HUES6 (cell line): ENCODE measurements at regions not wholly inside any gene's neighbourhood (a gene's known extent, or its start where the extent isn't known, plus 50 kb on each side); places are given as distances from the start of the nearest gene placed in this dataset.

Experiments
- H3K27ac ChIP-seq: 2 replicates; pipeline ENCODE4 v1.7.0; 2013; ENCODE audit warnings: low read depth, mild to moderate bottlenecking, low read length, inconsistent platforms
- H3K27me3 ChIP-seq: 2 replicates; pipeline ENCODE4 v1.6.1; 2013; ENCODE audit warnings: low read length; ENCODE audit not compliant: control insufficient read depth, insufficient read depth
- H3K36me3 ChIP-seq: 2 replicates; pipeline ENCODE4 v1.6.1; 2013; ENCODE audit warnings: low read length; ENCODE audit not compliant: control insufficient read depth, insufficient read depth
- H3K4me1 ChIP-seq: 2 replicates; pipeline ENCODE4 v1.6.1; 2013; ENCODE audit warnings: low read length; ENCODE audit not compliant: control insufficient read depth, insufficient read depth
- H3K4me3 ChIP-seq: 2 replicates; pipeline ENCODE4 v1.5.1; 2013; ENCODE audit warnings: low read depth, low read length
- H3K9ac ChIP-seq: one replicate; pipeline ENCODE4 v1.6.1; 2013; ENCODE audit warnings: mild to moderate bottlenecking, low read length
- H3K9me3 ChIP-seq: 2 replicates; pipeline ENCODE4 v1.6.1; 2013; ENCODE audit warnings: low read depth, low read length; ENCODE audit not compliant: control insufficient read depth, insufficient read depth

DNA sequence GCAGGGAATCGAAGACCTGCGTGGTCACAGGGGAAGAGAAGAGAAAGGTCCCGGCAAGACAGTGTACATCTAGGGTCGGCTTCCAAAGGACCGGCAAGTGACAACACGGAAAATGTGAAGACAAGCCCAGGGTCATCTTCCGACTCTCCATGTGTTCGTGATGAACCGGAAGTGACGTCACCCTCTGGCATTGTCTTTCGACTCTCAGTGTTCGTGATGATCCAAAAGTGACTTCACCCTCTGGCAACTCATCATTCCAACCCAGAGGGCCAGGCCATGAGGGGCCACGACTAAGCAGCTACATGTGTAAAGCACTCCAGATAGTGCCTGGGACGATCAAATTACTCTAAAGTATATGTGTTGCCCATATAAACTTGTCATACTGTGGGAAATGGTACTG lies 290.8 kb downstream of the THBS2 start:
- no peak overlapping the region for H3K9ac ChIP-seq
- no peak overlapping the region for H3K27ac ChIP-seq
- H3K27me3 ChIP-seq = no peaks in the 10 kb centered on the region
- peaks cover 9% of the 10 kb centered on the region; the same call in 1 of the 2 replicates for H3K9me3 ChIP-seq
- H3K36me3 ChIP-seq = no peaks in the 10 kb centered on the region
- H3K4me1 ChIP-seq = no peaks in the 10 kb centered on the region
- H3K4me3 ChIP-seq = no peak overlapping the region

DNA sequence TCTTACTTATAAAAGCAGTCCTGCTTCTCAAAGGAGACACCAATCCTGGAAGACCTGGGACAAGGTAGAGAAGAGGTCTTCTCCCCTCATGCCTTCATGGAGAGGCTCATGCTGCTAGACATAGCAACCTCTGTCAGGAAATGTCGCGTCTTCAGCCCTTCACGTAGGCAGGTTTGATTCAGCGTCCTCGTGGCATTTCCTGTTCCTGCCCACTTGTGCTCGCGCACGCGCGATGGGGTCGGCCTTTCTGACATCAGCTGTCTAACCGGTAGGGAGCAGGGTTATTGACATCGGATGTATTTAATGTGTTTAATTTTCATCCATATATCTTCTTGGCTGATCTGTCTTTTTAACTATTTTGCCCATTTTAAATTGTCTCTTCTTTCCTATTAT lies 292.4 kb downstream of the THBS2 start:
- no peak overlapping the region for H3K9ac ChIP-seq
- H3K4me3 ChIP-seq = no peak overlapping the region
- H3K4me1 ChIP-seq = no peaks in the 10 kb centered on the region
- H3K27me3 ChIP-seq = no peaks in the 10 kb centered on the region
- H3K36me3 ChIP-seq = no peaks in the 10 kb centered on the region
- H3K27ac ChIP-seq = no peak overlapping the region
- peaks cover 6% of the 10 kb centered on the region; the same call in 1 of the 2 replicates for H3K9me3 ChIP-seq

DNA sequence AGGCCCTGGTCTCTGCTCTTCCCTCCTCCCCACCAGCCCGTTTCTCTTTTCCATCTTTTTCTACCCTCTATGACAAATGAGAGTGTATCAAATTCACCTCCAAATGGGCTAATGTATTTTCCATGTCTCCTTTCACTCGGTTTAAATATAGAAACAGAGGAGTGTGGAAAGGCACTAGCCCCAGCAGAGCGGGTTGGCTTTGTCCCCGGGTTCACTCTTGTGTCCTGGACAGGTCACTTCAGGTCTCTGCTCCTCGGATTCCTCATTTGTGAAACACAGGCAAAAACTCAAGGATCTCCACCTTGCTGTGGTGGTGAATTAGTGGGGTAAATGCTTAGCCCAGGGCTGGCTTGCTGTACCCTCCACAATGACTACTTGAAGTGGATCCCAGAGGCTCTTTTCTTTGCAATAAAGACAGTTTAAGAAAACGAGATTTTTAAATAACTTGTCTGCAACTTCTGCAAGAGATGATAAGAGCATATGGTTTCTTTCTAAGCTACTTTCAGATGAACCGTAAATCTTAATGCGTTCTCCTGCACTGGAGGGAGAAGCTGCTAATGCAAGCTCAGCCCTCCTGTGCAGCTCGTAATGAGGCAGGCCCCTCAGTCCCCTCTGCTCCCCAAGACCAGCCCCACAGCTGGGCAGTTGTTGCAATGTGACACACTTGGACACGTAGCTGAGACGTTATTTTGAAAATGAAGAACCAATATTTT lies 292.9 kb downstream of the THBS2 start:
- no peak overlapping the region for H3K4me3 ChIP-seq
- H3K9ac ChIP-seq = no peak overlapping the region
- H3K36me3 ChIP-seq = no peaks in the 10 kb centered on the region
- no peaks in the 10 kb centered on the region for H3K4me1 ChIP-seq
- peaks cover 5% of the 10 kb centered on the region; the same call in 1 of the 2 replicates for H3K9me3 ChIP-seq
- no peaks in the 10 kb centered on the region for H3K27me3 ChIP-seq
- H3K27ac ChIP-seq = no peak overlapping the region

DNA sequence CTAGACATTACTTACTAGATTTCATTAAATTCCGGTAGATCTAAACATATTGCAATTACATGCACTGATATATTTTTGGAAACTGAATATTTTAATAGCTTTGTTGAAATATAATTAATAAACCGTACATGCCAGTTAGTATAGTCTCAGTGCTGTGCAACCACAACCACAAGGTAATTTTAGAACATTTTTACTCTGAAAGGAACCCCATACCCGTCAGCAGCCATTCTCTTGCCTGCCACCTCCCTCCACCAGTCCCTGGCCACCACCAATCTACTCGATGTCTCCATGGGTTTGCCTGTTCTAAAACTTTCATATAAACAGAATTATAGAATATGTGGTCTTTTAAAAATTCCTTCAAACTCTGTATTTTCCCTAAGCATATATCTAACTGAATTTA lies 293.9 kb downstream of the THBS2 start:
- Histone ChIP-seq H3K27me3 (no peaks in the 10 kb centered on the region), H3K4me1 (no peaks in the 10 kb centered on the region), H3K36me3 (no peaks in the 10 kb centered on the region), H3K27ac (no peak overlapping the region), H3K9me3 (no peaks in the 10 kb centered on the region), H3K9ac (no peak overlapping the region), H3K4me3 (no peak overlapping the region)

DNA sequence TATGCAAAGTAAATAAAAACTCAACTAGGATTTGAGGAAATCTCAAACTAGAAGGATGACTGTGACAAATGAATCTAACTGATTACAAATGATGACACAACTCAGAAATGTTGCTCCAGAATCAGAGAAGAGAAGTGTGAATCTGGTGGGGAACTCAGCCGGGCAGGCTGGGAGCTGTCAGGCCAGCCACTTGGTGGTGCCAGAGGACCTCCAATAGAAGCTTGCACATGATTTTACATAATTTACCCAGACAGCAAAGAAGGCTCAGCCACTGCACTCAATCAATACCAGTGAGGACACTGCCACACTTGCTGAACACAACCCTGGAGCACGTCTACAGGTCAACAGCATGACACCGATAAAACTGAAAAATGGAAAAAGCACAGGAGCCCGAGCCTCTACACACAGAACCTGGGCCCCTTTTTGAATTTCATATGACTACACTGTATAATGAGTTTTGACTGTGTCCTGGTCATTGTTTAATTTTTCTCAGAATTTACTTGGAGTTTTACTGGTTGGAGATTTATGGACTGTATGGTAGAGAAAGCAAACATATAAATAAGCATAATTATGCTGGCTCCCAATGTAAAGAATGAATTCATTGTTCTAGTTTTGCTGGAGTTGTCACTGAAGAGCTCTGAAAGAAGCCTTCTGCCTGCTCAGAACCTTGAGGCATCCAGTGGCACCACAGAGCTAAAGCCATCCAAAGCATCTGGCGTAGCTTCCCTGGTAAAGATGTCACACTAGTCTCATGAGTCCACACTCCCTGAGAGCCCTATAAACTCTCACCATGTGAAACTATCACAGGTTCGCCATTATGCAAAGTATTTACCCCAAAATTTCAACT lies 296.5 kb downstream of the THBS2 start:
- Histone ChIP-seq H3K27ac (no peak overlapping the region), H3K4me3 (no peak overlapping the region), H3K36me3 (no peaks in the 10 kb centered on the region), H3K4me1 (no peaks in the 10 kb centered on the region), H3K9me3 (no peaks in the 10 kb centered on the region), H3K27me3 (no peaks in the 10 kb centered on the region), H3K9ac (no peak overlapping the region)

DNA sequence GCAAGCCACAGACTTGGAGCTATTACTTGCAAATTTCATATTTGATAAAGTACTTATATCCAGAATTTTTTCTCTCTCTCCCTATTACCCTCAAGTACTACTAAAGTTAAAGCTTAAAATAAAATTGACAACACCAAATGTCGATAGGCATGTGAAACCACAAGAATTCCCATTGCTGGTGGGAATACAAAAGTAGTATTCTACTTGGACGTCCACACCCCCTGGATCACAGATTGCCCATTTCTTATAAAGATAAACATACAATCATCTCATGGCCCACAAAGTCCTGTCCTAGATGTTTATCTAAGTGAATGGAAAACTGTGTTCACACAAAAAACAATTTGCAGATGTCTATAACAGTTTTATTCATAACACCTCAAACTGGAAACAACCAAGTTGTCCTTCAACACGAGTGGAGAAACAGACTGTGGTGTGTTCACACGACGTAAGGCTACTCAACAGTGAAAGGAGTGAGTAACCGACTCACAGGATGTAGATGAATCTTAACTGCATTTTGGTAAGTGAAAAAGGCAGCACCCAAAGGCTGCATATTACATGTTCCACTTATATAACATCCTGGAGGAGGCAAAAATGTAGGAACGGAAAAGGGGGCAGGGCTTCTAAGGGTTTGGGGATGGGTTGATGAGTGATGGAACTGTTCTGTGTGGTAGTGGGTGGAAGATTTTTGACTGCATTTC lies 297.4 kb downstream of the THBS2 start:
- Histone ChIP-seq H3K9ac (no peak overlapping the region), H3K4me1 (no peaks in the 10 kb centered on the region), H3K27me3 (no peaks in the 10 kb centered on the region), H3K4me3 (no peak overlapping the region), H3K9me3 (no peaks in the 10 kb centered on the region), H3K27ac (no peak overlapping the region), H3K36me3 (no peaks in the 10 kb centered on the region)

DNA sequence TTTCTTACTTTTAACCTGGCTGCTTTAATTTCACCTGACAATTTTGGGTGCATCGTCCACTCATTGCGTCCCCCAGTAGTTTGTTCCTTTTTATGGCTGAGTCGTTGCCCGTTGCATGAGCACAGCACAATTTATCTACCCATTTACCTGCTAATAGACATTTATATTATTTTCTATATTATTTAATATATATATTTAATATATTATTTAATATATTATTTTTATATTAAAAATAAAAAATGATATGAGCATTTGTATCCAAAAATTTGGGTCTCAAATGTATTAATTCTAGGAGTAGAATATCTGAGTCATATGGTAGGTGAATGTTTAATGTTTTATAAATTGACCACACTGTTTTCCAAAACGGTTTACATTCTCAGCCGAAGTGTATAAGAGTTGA lies 300.2 kb downstream of the THBS2 start:
- Histone ChIP-seq H3K9me3 (peaks cover 9% of the 10 kb centered on the region), H3K9ac (no peak overlapping the region), H3K27ac (no peak overlapping the region), H3K4me3 (no peak overlapping the region), H3K4me1 (no peaks in the 10 kb centered on the region), H3K36me3 (no peaks in the 10 kb centered on the region), H3K27me3 (no peaks in the 10 kb centered on the region)

DNA sequence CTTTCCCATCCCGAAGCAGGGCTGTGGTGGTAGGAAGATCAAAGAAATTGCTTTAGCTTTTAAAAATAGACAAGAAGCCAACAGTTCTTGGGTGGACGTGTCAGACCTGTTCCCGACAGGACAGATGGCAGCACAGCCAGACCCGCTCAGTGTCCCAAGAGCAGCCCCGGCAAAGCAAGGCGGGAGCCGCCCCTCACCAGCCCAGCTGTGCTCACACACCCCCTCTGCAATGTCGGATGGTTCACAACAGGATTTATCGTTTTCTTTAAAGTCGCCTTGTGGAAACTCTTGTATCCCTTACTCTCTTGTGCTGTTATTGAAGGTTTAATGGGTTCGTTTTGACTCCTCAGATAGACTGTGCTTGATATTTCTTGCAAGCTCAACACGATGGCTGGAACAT lies 302.4 kb downstream of the THBS2 start:
- H3K4me3 ChIP-seq = no peak overlapping the region

DNA sequence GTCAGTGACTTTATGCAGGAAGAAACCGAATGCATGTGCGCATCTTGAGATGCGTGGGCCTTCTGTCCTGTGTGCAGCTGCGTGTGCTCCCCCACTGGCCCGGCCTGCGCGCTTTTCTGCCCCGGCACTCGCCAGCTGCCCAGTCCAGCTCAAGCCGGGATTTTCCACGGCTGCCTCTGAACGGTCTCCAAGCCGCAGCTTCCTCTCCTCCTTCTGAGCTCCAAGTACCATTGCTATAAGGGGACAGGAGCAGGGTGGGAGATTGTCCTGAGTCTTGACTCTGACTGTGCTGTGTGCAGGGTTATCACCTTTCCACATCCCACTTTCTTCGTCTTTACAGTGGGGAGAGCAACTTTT lies 302.8 kb downstream of the THBS2 start:
- Histone ChIP-seq H3K27ac (no peak overlapping the region), H3K36me3 (no peaks in the 10 kb centered on the region), H3K4me1 (no peaks in the 10 kb centered on the region), H3K4me3 (no peak overlapping the region), H3K9me3 (peaks cover 9% of the 10 kb centered on the region), H3K27me3 (no peaks in the 10 kb centered on the region), H3K9ac (no peak overlapping the region)

More for the DNA sequence above, 302.4 kb downstream of the THBS2 start:
- peaks cover 9% of the 10 kb centered on the region for H3K9me3 ChIP-seq
- H3K4me1 ChIP-seq = no peaks in the 10 kb centered on the region
- H3K27me3 ChIP-seq = no peaks in the 10 kb centered on the region
- H3K9ac ChIP-seq = no peak overlapping the region
- H3K36me3 ChIP-seq = no peaks in the 10 kb centered on the region
- no peak overlapping the region for H3K27ac ChIP-seq

DNA sequence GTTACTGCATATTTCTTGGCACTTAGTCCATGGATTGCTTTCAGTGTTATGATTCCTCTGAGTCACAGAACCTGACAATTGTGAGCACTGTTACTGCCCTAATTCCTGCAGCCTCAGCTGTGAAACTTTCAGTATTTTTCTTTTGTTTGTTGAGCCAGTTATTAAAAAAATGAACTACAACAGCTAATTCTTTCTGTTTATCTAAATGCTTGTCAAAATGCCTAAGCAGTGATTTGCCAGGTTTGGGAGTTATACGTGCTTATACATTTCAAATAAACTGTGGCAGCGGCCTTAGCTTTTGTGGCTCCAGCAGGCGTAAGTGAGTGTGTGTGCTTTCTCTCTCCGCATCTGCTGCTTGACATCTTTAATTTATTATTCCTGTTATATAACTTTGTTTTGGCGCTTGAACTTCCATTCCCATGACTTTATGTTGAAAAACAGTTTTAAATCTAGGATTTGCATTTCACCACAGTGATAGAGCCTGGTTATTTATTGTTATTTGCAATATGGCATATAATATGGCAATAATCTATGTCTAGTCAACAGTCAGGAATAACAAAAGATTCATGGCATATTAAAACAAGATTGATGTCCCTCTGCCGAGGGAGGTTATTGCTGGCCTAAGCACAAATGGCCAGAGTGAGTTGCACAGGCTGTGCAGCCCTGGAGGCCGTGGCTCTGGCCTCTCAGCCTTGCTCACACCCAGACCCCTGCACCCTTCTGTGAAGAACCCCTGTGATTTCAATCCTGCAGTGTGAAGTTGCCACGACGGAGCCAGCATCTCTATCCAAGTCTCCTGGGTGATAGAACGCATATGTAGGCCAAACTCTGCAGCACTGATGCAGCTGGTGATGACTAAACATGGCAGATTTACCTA lies 303.4 kb downstream of the THBS2 start:
- no peak overlapping the region for H3K27ac ChIP-seq
- H3K4me1 ChIP-seq = no peaks in the 10 kb centered on the region
- no peak overlapping the region for H3K9ac ChIP-seq
- H3K27me3 ChIP-seq = no peaks in the 10 kb centered on the region
- peaks cover 9% of the 10 kb centered on the region for H3K9me3 ChIP-seq
- H3K36me3 ChIP-seq = no peaks in the 10 kb centered on the region
- H3K4me3 ChIP-seq = no peak overlapping the region
